ENCODE measurements at regions not wholly inside any gene's neighbourhood (a gene's known extent, or its start where the extent isn't known, plus 50 kb on each side); places are given as distances from the start of the nearest gene placed in this dataset.
"Not testable (repeated sequence)": the region's sequence is repeated elsewhere in the genome, so short reads cannot be mapped to it uniquely, and the experiment has no call there.

GRCh38 chr15:20628538-20628937, 86.9 kb upstream of the GOLGA6L6 start:
- POLR2A ChIA-PET, CTCF ChIA-PET: not testable (repeated sequence)

GRCh38 chr15:20625469-20625868, 83.9 kb upstream of the GOLGA6L6 start:
- CTCF ChIA-PET, POLR2A ChIA-PET: not testable (repeated sequence)

- POLR2A ChIA-PET, CTCF ChIA-PET: not testable (repeated sequence)
Observed at GRCh38 chr15:20624085-20624484, 82.5 kb upstream of the GOLGA6L6 start.

- CTCF ChIA-PET: not testable (repeated sequence)
Observed at GRCh38 chr15:20622117-20622516, 80.5 kb upstream of the GOLGA6L6 start.

GRCh38 chr15:20614549-20614948, 72.9 kb upstream of the GOLGA6L6 start:
- CTCF ChIA-PET, POLR2A ChIA-PET: not testable (repeated sequence)

More at GRCh38 chr15:20622117-20622516, 80.5 kb upstream of the GOLGA6L6 start:
- POLR2A ChIA-PET: not testable (repeated sequence)

GRCh38 chr15:20612796-20613195, 71.2 kb upstream of the GOLGA6L6 start:
- POLR2A ChIA-PET, CTCF ChIA-PET: not testable (repeated sequence)

GRCh38 chr15:20612356-20612755, 70.8 kb upstream of the GOLGA6L6 start:
- CTCF ChIA-PET, POLR2A ChIA-PET: not testable (repeated sequence)

GRCh38 chr15:20611667-20612290, 70.2 kb upstream of the GOLGA6L6 start:
- POLR2A ChIA-PET, CTCF ChIA-PET: not testable (repeated sequence)

GRCh38 chr15:20608179-20608578, 66.6 kb upstream of the GOLGA6L6 start:
- POLR2A ChIA-PET, CTCF ChIA-PET: not testable (repeated sequence)

GRCh38 chr15:20597245-20597644, 55.6 kb upstream of the GOLGA6L6 start:
- CTCF ChIA-PET, POLR2A ChIA-PET: not testable (repeated sequence)

GRCh38 chr15:20594219-20594618, 52.6 kb upstream of the GOLGA6L6 start:
- POLR2A ChIA-PET, CTCF ChIA-PET: not testable (repeated sequence)

- POLR2A ChIA-PET, CTCF ChIA-PET: not testable (repeated sequence)
Observed at GRCh38 chr15:20591936-20592335, 50.3 kb upstream of the GOLGA6L6 start.

Data from activated CD8-positive, alpha-beta memory T cell treated with anti-CD3 and anti-CD28 coated beads for 36 hours (primary cell).